Loucy (cell line): ENCODE measurements at regions not wholly inside any gene's neighbourhood (a gene's known extent, or its start where the extent isn't known, plus 50 kb on each side); places are given as distances from the start of the nearest gene placed in this dataset.

Experiments
- H2AFZ ChIP-seq: fragments of 200-600 bp; sonication (generic); 2 replicates; pipeline ENCODE4 v1.6.0; 2016; ENCODE audit warnings: antibody characterized with exemption, mild to moderate bottlenecking, low read length, moderate library complexity
- H3F3A ChIP-seq: fragments of 200-600 bp; 2 replicates; pipeline ENCODE4 v1.6.0; 2016; ENCODE audit warnings: antibody characterized with exemption, low read depth, mild to moderate bottlenecking
- H3K27me3 ChIP-seq: fragments of 200-600 bp; sonication (generic); 2 replicates; pipeline ENCODE4 v1.6.1; 2014; ENCODE audit warnings: low read length, mild to moderate bottlenecking; ENCODE audit not compliant: insufficient read depth, poor library complexity, severe bottlenecking
- H3K36me3 ChIP-seq: fragments of 200-600 bp; sonication (generic); 2 replicates; pipeline ENCODE4 v1.6.1; 2016; ENCODE audit warnings: low read length; ENCODE audit not compliant: insufficient read depth
- H3K4me1 ChIP-seq: fragments of 200-600 bp; sonication (generic); 2 replicates; pipeline ENCODE4 v1.5.1; 2014; ENCODE audit warnings: low read length, mild to moderate bottlenecking; ENCODE audit not compliant: insufficient read depth, poor library complexity, severe bottlenecking
- H3K4me2 ChIP-seq: fragments of 200-600 bp; sonication (generic); 2 replicates; pipeline ENCODE4 v1.6.0; 2014; ENCODE audit warnings: antibody characterized with exemption, low read length, low read depth, mild to moderate bottlenecking; ENCODE audit not compliant: poor library complexity, severe bottlenecking
- H3K4me3 ChIP-seq: fragments of 200-600 bp; sonication (generic); 2 replicates; pipeline ENCODE4 v1.5.1; 2014; ENCODE audit warnings: low read length, mild to moderate bottlenecking, mixed read lengths; ENCODE audit not compliant: poor library complexity, severe bottlenecking
- H3K79me2 ChIP-seq: fragments of 200-600 bp; sonication (generic); 2 replicates; pipeline ENCODE4 v1.6.1; 2014; ENCODE audit warnings: low read length; ENCODE audit not compliant: insufficient read depth
- H3K9ac ChIP-seq: fragments of 200-600 bp; sonication (generic); 2 replicates; pipeline ENCODE4 v1.6.0; 2014; ENCODE audit warnings: mild to moderate bottlenecking, low read depth, low read length, moderate library complexity; ENCODE audit not compliant: poor library complexity, severe bottlenecking
- H3K9me2 ChIP-seq: fragments of 200-600 bp; sonication (generic); replicated peaks from 2 replicates; pipeline ENCODE4 v1.6.1; 2016; ENCODE audit warnings: low read depth, low read length, mixed read lengths
- H3K9me3 ChIP-seq: fragments of 200-600 bp; sonication (generic); 2 replicates; pipeline ENCODE4 v1.6.1; 2014; ENCODE audit warnings: mild to moderate bottlenecking, antibody characterized with exemption, low read length, low read depth; ENCODE audit not compliant: insufficient read depth
- H4K20me1 ChIP-seq: fragments of 200-600 bp; sonication (generic); 2 replicates; pipeline ENCODE4 v1.6.0; 2014; ENCODE audit warnings: antibody characterized with exemption, low read length, mild to moderate bottlenecking; ENCODE audit not compliant: insufficient read depth, poor library complexity, severe bottlenecking
- CTCF ChIP-seq: fragments of 200-600 bp; sonication (generic); conservative IDR thresholded peaks from 2 replicates; pipeline ENCODE4 v1.5.1; 2014; ENCODE audit warnings: mild to moderate bottlenecking, antibody characterized with exemption, low read length
- EZH2phosphoT487 ChIP-seq: fragments of 200-600 bp; IDR thresholded peaks from 2 replicates; pipeline ENCODE4 v1.6.1; 2018; ENCODE audit warnings: antibody characterized with exemption, mild to moderate bottlenecking, moderate library complexity, borderline replicate concordance

- Histone ChIP-seq H3K27me3 (no peaks in the 10 kb centered on the region), H3K79me2 (peaks cover 18% of the 10 kb centered on the region; the same call in 1 of the 2 replicates), H3K4me3 (no peak overlapping the region), H3F3A (no peaks in the 10 kb centered on the region), H3K9ac (no peak overlapping the region), H3K4me2 (no peak overlapping the region), H2AFZ (no peak overlapping the region), H3K9me2 (no peaks in the 10 kb centered on the region), H4K20me1 (no peaks in the 10 kb centered on the region), H3K9me3 (no peaks in the 10 kb centered on the region), H3K4me1 (no peaks in the 10 kb centered on the region), H3K36me3 (peaks cover 36% of the 10 kb centered on the region; the same call in 1 of the 2 replicates)
- peak; percentile 55 for TF ChIP-seq CTCF
- no peak for TF ChIP-seq EZH2phosphoT487
Measured at GRCh38 chr2:10188211-10188610, 65.7 kb downstream of the RRM2 start.

GRCh38 chr2:10188729-10189305 is 66.3 kb downstream of the RRM2 start:
- Histone ChIP-seq H3K79me2 (peaks cover 18% of the 10 kb centered on the region; the same call in 1 of the 2 replicates), H2AFZ (no peak overlapping the region), H3K9ac (no peak overlapping the region), H3K4me3 (no peak overlapping the region), H3F3A (no peaks in the 10 kb centered on the region), H4K20me1 (no peaks in the 10 kb centered on the region), H3K9me3 (no peaks in the 10 kb centered on the region), H3K4me2 (no peak overlapping the region), H3K27me3 (no peaks in the 10 kb centered on the region), H3K4me1 (no peaks in the 10 kb centered on the region), H3K36me3 (peaks cover 36% of the 10 kb centered on the region; the same call in 1 of the 2 replicates), H3K9me2 (no peaks in the 10 kb centered on the region)
- TF ChIP-seq EZH2phosphoT487 (no peak), CTCF (no peak)

GRCh38 chr2:10190255-10190654 is 67.7 kb downstream of the RRM2 start:
- no peaks in the 10 kb centered on the region for H3F3A ChIP-seq
- TF ChIP-seq CTCF: no peak
- no peak for TF ChIP-seq EZH2phosphoT487

More at GRCh38 chr2:10190255-10190654, 67.7 kb downstream of the RRM2 start:
- Histone ChIP-seq H3K4me3 (no peak overlapping the region), H4K20me1 (no peaks in the 10 kb centered on the region), H3K27me3 (no peaks in the 10 kb centered on the region), H3K9ac (no peak overlapping the region), H3K4me1 (no peaks in the 10 kb centered on the region), H3K4me2 (no peak overlapping the region), H3K9me3 (no peaks in the 10 kb centered on the region), H3K9me2 (no peaks in the 10 kb centered on the region), H2AFZ (no peak overlapping the region), H3K36me3 (peaks cover 50% of the 10 kb centered on the region; the same call in 1 of the 2 replicates), H3K79me2 (peaks cover 18% of the 10 kb centered on the region; the same call in 1 of the 2 replicates)
